GM10248 (cell line): ENCODE measurements at regions not wholly inside any gene's neighbourhood (a gene's known extent, or its start where the extent isn't known, plus 50 kb on each side); places are given as distances from the start of the nearest gene placed in this dataset.
A peak's percentile ranks its signal among the peaks of the same experiment; 100 is the strongest.

ENCODE experiments used
- CTCF ChIA-PET: fragments of 300-600 bp; sonication (Branson Sonifier 250); formaldehyde crosslinking; extraction: SDS; loops from one replicate; lab custom pipeline; 2021; ENCODE audit warnings: antibody characterized with exemption; lab: Yijun Ruan, JAX
- POLR2A ChIA-PET: fragments of 350-650 bp; sonication (Branson Sonifier 250); formaldehyde crosslinking; extraction: SDS; loops from one replicate; lab custom pipeline; 2020; ENCODE audit warnings: antibody characterized with exemption; lab: Yijun Ruan, JAX
- DNase-seq: peaks from one replicate; pipeline ENCODE4 v3.0.0; 2012; ENCODE audit errors: extremely low spot score
- TF ChIP-seq, protein P1 (sequence below): IDR thresholded peaks from 2 replicates; pipeline ENCODE4 v1.5.1; 2012; ENCODE audit warnings: mild to moderate bottlenecking, low read depth; ENCODE audit errors: extremely low read depth, missing control alignments, control extremely low read depth

DNA sequence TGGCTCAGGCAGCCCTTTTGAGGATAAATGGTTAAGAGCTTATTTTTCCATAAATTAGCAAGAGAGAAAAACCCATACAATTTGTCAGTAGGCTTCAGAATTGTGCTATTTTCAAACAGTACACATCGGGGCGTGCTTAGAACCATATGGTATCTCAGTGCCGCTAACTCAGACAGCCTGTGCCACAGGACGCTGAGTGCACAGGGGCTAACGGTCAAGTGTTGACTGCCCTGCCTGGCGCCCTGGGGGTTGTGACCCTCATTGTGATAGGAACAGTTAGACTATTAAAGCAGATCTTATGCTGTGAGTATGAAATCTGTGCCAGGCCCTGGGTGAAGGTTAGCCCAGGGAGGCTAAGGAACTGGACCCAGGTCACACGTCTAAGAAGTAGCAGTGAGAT lies 1519.7 kb downstream of the BRD1 start:
- CTCF ChIA-PET = no interaction called here
- TF ChIP-seq, protein P1, sequence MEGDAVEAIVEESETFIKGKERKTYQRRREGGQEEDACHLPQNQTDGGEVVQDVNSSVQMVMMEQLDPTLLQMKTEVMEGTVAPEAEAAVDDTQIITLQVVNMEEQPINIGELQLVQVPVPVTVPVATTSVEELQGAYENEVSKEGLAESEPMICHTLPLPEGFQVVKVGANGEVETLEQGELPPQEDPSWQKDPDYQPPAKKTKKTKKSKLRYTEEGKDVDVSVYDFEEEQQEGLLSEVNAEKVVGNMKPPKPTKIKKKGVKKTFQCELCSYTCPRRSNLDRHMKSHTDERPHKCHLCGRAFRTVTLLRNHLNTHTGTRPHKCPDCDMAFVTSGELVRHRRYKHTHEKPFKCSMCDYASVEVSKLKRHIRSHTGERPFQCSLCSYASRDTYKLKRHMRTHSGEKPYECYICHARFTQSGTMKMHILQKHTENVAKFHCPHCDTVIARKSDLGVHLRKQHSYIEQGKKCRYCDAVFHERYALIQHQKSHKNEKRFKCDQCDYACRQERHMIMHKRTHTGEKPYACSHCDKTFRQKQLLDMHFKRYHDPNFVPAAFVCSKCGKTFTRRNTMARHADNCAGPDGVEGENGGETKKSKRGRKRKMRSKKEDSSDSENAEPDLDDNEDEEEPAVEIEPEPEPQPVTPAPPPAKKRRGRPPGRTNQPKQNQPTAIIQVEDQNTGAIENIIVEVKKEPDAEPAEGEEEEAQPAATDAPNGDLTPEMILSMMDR = no peak
- POLR2A ChIA-PET = no interaction called here
- no peak for DNase-seq

DNA sequence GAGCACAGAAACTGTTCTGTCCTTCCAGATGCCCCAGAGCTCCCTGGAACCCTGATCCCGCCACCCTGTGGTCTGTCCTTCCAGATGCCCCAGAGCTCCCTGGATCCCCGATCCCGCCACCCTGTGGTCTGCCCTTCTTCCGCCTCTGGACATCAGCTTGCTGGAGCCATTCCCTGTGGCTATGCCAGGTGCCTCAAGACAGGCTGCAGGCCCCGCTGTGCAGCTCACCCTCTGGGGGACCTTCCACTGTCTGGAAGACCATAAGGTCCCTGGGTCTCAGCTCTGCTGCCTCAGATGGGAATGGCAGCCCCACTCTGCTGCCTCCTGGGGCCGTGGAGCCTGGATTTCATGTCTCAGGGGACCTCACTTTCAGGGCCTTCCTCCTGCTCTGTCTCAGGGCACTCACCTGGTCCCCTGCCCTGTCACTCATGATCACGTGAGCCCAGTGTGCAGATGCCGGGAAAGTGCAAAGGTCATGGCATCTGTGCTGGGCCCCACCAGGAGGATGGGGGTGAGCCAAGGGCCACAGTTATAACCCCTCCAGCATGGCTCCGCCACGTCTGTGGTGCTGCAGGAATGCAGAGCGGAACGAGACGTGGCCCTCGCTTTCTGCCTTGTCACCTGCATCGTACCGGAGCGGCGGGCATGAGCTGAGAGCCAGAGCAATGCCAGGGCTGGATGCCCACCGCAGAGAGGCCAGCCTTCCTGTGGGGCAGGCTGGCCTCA lies 1520.7 kb downstream of the BRD1 start:
- DNase-seq = no peak
- ChIA-PET CTCF (no interaction called here), POLR2A (no interaction called here)
- TF ChIP-seq, protein P1 = no peak

DNA sequence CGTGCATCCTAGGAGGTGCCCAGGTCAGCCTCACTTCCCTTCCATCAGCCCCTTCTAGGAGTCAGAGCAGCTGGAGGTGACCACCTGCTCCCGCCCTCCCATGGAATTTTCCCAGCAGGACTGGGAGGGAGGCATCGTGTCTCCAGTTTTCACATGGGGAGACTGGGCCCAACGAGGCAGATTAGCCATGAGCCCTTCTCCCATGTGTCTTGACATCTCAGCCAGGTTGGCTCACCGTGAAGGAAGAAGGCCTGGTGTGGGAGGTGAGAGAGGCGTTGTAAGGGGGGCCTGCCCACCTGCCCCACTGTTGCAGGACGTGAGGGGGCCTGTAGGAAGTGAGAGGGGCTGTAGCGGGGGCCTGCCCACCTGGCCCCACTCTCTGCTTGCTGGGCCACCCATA lies 1521.4 kb downstream of the BRD1 start:
- no peak for DNase-seq
- ChIA-PET POLR2A (no interaction called here), CTCF (no interaction called here)
- TF ChIP-seq, protein P1 = no peak

DNA sequence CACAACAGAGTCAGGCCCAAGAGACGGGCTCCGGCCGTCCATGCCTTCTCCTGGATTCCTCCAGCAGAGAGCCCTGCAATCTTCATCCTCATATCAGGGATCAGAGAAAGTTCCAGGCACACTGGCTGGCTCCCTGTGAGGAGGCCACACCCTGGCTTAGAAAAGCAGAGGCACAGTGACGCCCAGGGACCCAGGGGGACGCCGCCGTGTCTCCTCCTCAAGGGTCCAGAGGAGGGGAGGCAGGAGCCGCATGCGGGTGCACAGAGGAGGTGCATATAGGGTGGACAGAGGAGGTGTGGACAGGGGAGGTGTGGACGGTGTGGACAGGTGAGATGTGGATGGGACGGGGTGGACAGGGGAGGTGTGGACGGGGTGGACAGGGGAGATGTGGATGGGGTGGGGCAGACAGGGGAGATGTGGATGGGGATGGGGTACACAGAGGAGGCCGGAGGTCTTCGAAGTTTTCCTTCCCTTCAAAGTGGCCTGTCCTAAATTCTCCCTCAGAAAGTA lies 1521.9 kb downstream of the BRD1 start:
- no peak for DNase-seq
- ChIA-PET CTCF (no interaction called here), POLR2A (no interaction called here)
- TF ChIP-seq, protein P1 = no peak

DNA sequence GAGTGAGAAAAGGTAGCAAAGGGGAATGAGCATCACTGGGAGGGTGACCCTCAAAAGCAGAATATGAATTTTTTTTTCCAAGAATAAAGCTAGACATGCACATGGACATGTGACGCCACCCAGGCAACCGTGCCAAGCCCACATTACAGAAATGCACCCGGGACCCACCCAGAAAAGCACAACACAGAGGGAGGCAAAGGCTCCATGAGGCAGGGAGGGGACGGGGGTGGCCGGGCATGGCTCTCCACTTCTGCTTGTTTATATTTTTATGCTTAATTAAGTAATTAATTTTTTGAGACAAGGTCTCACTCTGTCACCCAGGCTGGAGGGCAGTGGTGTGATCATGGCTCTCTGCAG lies 1524.3 kb downstream of the BRD1 start:
- no peak for DNase-seq
- CTCF ChIA-PET = no interaction called here
- TF ChIP-seq, protein P1 = no peak
- POLR2A ChIA-PET = no interaction called here

DNA sequence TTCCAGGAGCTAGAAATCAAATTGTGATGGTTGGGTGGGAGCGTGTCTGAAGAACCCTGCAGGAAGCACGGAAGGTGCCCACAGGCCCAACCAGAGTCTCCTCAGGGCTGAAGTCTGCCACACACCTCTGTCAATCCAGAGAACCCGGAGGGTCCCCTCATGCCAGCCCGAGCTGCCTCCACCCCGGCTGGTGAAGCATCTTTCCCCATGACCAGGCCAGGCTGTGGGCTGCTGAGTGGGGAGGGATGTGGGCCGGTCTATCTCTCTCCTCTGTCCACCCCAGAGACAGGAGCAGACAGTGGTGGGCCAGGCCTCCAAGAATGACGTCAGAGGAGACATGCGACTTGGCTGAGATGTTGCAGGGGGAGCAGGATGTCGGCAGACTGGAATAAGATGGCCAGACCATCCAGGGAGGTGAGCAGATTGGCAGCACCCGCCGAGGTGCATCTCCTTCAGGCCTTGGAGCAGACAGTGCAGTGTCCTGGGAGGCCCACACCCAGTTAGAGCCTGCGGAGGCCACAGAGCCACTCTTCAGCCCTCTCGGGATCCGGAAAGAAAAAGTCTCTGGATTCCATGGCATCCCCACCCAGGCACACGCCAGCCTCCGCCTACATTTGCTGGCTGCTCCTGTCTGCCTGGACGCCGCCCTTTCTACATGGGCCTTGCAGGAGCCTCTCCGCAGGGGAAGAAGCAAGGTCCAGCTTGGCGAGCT lies 1524.9 kb downstream of the BRD1 start:
- POLR2A ChIA-PET = no interaction called here
- TF ChIP-seq, protein P1 = no peak
- DNase-seq = peak; percentile 13
- CTCF ChIA-PET = no interaction called here
